Right renal pelvis (tissue), 4 donors: ENCODE measurements at regions not wholly inside any gene's neighbourhood (a gene's known extent, or its start where the extent isn't known, plus 50 kb on each side); places are given as distances from the start of the nearest gene placed in this dataset.

Source experiments
- DNase-seq, 4 donors: peaks; one replicate each; pipeline ENCODE4 v3.0.0-alpha.2; 2013; ENCODE audit warnings: low read depth in 4 of 4, low spot score in 3 of 4, missing footprints in 1 of 4

GRCh38 chr3:29214009-29214658 is 66.7 kb upstream of the RBMS3 start:
- no peak for DNase-seq

GRCh38 chr3:29215948-29216347 is 64.9 kb upstream of the RBMS3 start:
- DNase-seq, result no peak

DNA sequence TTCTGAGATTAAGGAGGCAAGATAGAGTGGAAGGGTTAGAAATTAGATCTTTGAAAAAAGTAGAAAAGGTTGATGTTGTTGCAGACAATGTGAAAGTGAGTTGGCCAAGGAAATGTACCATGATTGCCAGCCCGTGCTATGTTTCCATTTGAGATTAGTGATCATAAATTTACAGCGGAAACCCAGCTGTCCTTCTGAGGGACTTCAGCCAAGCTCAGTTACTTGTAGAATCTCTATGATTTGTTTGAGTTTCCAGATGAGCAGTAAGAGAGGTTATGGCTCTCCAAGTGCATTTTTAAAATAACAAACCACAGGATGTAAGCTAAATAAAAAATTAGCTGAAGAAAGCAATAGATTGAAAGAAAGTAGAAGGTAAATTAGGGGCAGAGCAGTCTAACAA is 54.2 kb upstream of the RBMS3 start:
- DNase-seq, result no peak

- DNase-seq, result no peak
These were observed 53.6 kb upstream of the RBMS3 start for GRCh38 chr3:29227307-29227706.
